Progenitor cell of endocrine pancreas (in vitro differentiated cells): ENCODE measurements at regions not wholly inside any gene's neighbourhood (a gene's known extent, or its start where the extent isn't known, plus 50 kb on each side); places are given as distances from the start of the nearest gene placed in this dataset.

Experiments
- DNase-seq: peaks from one replicate; pipeline ENCODE4 v3.0.0; 2021; ENCODE audit warnings: low spot score; ENCODE audit not compliant: unreplicated experiment
- H3K27ac Mint-ChIP-seq: 2 replicates; pipeline ENCODE4 v1.8.0; 2021; ENCODE audit warnings: mild to moderate bottlenecking, moderate library complexity, mixed read lengths
- H3K27me3 Mint-ChIP-seq: 2 replicates; pipeline ENCODE4 v1.8.0; 2021; ENCODE audit warnings: mixed read lengths
- H3K36me3 Mint-ChIP-seq: 2 replicates; pipeline ENCODE4 v1.8.0; 2022; ENCODE audit warnings: mixed read lengths; ENCODE audit not compliant: insufficient read depth
- H3K4me1 Mint-ChIP-seq: 2 replicates; pipeline ENCODE4 v1.8.0; 2021; ENCODE audit warnings: low read depth, mixed read lengths
- H3K4me3 Mint-ChIP-seq: 2 replicates; pipeline ENCODE4 v1.8.0; 2021; ENCODE audit warnings: low read depth, mild to moderate bottlenecking, moderate library complexity, mixed read lengths
- H3K9me3 Mint-ChIP-seq: 2 replicates; pipeline ENCODE4 v1.8.0; 2021; ENCODE audit warnings: low read depth, mixed read lengths
- TF ChIP-seq, protein P1 (sequence below): fragments of 200-600 bp; sonication (generic); IDR thresholded peaks from one replicate; pipeline ENCODE4 v1.5.0; 2021; ENCODE audit warnings: antibody characterized with exemption, mild to moderate bottlenecking; ENCODE audit not compliant: unreplicated experiment

DNA sequence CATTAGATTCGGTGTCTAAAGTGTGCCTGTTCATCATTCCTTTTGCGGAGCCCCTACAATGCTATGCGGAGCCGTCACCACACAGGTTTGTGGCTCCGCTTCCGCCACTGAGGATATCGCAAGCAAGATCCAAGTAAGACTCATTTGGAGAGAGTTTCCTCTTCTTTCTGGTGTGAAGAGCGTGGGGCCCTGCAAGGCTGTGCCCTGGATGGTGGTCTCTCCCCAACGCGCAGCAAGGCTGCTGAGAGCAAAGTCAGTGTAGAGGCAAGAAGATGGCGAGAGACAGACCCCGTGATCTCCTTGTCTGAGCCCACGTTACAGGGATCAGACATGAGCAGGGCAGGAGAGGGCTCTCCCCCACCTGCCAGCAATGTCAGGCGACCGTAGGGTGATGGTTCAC lies 96.3 kb upstream of the AFDN start:
- H3K4me1 Mint-ChIP-seq = peaks cover 7% of the 10 kb centered on the region
- H3K9me3 Mint-ChIP-seq = peaks cover 10% of the 10 kb centered on the region
- H3K27me3 Mint-ChIP-seq = no peaks in the 10 kb centered on the region
- DNase-seq = no peak
- TF ChIP-seq, protein P1, sequence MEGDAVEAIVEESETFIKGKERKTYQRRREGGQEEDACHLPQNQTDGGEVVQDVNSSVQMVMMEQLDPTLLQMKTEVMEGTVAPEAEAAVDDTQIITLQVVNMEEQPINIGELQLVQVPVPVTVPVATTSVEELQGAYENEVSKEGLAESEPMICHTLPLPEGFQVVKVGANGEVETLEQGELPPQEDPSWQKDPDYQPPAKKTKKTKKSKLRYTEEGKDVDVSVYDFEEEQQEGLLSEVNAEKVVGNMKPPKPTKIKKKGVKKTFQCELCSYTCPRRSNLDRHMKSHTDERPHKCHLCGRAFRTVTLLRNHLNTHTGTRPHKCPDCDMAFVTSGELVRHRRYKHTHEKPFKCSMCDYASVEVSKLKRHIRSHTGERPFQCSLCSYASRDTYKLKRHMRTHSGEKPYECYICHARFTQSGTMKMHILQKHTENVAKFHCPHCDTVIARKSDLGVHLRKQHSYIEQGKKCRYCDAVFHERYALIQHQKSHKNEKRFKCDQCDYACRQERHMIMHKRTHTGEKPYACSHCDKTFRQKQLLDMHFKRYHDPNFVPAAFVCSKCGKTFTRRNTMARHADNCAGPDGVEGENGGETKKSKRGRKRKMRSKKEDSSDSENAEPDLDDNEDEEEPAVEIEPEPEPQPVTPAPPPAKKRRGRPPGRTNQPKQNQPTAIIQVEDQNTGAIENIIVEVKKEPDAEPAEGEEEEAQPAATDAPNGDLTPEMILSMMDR = no peak
- no peak overlapping the region for H3K4me3 Mint-ChIP-seq
- H3K36me3 Mint-ChIP-seq = peaks cover 4% of the 10 kb centered on the region
- H3K27ac Mint-ChIP-seq = no peak overlapping the region

DNA sequence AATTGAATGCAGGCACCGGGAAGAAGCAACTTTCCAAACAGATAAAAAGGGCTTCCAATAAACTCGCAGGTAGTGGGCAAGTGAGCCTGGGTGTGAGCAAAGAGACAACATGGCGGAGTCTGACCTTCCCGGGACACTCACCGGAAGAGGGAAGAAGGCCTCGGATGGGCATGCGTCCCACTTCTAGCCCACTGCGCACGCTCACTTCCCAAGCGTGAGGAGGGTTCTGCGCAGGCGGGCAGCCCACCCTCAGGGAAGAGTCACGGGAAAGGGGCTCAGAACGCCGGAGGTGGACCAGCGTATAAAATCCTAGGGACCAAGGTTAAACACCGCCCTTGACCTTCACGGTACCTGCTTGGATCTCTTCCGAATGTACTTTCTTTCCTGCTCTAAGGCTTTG lies 95.5 kb upstream of the AFDN start:
- Mint-ChIP-seq H3K27me3 (no peaks in the 10 kb centered on the region), H3K27ac (no peak overlapping the region), H3K4me1 (peaks cover 14% of the 10 kb centered on the region), H3K4me3 (no peak overlapping the region), H3K9me3 (peaks cover 13% of the 10 kb centered on the region), H3K36me3 (peaks cover 7% of the 10 kb centered on the region)
- TF ChIP-seq, protein P1 = no peak
- no peak for DNase-seq

DNA sequence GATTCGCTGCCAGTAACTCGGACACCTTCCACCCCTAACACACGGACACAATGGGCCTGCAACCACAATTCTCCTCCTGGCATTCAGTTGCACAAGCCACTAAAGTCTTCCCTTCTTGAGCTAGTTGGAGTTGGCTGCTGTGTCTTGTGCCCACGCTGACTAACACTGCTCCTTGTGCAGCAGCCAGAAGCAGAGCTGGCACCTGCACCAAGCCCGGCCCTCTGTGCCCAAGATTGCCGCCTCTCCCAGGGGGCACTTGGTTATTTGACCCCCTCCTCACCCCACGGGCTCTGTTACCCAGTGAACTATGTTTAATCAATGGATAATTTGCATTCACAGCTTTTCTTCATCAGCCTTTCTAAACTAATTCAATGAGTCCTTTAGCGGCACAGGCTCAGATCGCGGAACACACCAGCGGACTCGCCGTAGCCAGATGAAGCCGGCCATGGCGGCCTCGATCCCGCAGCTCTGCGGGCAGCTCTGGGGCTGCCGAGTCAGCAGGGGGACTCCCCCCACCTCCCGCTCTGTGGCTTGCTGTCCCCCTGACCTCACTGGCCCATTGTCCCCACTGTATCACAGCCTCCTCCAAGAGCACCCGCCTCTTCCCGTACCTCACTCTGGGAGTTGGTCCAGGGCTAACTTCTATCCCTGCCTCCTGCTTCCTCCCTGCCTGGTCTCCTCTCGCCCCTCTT lies 94.8 kb upstream of the AFDN start:
- DNase-seq = no peak
- Mint-ChIP-seq H3K4me3 (no peak overlapping the region), H3K27me3 (no peaks in the 10 kb centered on the region)

DNA sequence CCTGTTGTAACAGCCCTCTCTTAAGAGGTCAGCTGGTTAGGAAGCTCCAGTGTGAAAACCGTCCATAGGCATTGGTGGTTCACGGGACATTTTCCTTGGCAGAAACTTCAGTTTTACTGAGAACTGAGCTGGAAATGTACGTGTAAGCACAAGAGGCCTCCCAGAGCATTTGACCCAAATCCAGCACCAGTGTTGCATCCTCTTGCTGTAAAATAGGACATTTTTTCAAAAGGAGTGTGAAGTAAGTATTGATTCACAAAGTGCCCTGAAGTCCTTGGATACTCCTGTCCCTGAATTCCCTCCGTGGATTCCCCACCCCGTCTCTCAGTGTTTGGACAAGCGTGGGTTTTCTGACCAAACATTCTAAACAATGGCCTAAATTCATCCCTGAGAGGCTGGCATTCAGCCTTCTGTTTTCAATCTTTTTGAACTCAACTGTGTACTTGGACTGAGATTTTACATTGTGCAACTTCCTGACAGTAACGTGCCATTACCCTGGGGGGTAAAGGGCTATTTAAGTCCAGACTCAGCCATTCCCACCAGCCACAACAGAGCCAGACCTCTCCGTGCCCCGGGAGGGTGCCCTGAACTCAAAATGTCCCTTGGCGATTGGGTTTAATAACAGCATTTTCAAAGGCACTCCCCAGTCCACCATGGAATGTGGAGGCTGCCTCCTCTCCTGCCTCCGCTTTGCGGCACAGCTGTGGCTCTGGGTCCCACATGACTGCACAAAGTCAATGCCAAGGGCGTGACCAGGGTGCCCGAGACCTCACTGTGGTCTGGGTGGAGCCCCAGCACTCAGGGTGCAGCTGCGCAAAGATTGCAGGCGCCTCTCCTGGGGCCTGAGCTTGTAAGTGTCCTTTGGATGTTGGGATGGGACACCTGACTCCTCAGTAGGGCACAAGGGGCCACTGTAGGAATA lies 92.7 kb upstream of the AFDN start:
- DNase-seq = no peak

More for the DNA sequence above, 94.8 kb upstream of the AFDN start:
- Mint-ChIP-seq H3K9me3 (peaks cover 13% of the 10 kb centered on the region), H3K4me1 (peaks cover 14% of the 10 kb centered on the region), H3K27ac (no peak overlapping the region), H3K36me3 (peaks cover 7% of the 10 kb centered on the region)
- TF ChIP-seq, protein P1 = no peak

DNA sequence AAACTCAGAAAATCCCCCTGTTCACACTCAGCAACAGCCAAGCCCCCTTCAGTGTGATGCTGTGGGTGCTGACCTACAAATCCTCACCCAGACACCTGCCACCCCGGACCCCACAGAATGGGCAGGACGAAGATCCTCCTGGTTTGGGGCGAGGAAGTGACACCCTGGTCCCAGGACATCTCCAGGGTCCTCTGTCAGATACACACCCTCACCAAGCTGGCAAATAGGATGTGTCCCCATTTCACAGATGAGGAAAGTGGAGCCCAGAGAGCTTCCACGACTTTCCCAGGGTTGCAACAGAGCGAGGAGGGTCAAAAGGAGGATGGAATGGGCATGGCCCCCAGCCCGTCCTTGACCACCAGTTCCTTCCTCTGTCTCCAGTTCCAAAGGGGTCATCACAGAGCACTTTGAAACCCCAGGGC lies 92.0 kb upstream of the AFDN start:
- peaks cover 13% of the 10 kb centered on the region for H3K9me3 Mint-ChIP-seq
- H3K27ac Mint-ChIP-seq = no peak overlapping the region
- TF ChIP-seq, protein P1 = no peak
- DNase-seq = no peak
- no peaks in the 10 kb centered on the region for H3K27me3 Mint-ChIP-seq
- H3K4me3 Mint-ChIP-seq = no peak overlapping the region
- H3K36me3 Mint-ChIP-seq = peaks cover 7% of the 10 kb centered on the region
- H3K4me1 Mint-ChIP-seq = peaks cover 20% of the 10 kb centered on the region

More for the DNA sequence above, 92.7 kb upstream of the AFDN start:
- TF ChIP-seq, protein P1 = no peak
- no peaks in the 10 kb centered on the region for H3K27me3 Mint-ChIP-seq
- H3K4me1 Mint-ChIP-seq = peaks cover 20% of the 10 kb centered on the region
- H3K27ac Mint-ChIP-seq = no peak overlapping the region
- peaks cover 13% of the 10 kb centered on the region for H3K9me3 Mint-ChIP-seq
- no peak overlapping the region for H3K4me3 Mint-ChIP-seq
- H3K36me3 Mint-ChIP-seq = peaks cover 7% of the 10 kb centered on the region
